Stimulated activated CD4-positive, alpha-beta T cell treated with anti-CD3 and anti-CD28 coated beads, Interleukin-4, amount 100 ng/mL, for 48 hours (primary cell): ENCODE measurements at regions not wholly inside any gene's neighbourhood (a gene's known extent, or its start where the extent isn't known, plus 50 kb on each side); places are given as distances from the start of the nearest gene placed in this dataset.

ENCODE experiments used
- DNase-seq, 2 donors: peaks; one replicate each; pipeline ENCODE4 v3.0.0-alpha.2; 2020; ENCODE audit warnings: low read depth in 2 of 2

GRCh38 chr13:97562962-97563361 lies 129.0 kb downstream of the RAP2A start:
- no peak for DNase-seq

DNA sequence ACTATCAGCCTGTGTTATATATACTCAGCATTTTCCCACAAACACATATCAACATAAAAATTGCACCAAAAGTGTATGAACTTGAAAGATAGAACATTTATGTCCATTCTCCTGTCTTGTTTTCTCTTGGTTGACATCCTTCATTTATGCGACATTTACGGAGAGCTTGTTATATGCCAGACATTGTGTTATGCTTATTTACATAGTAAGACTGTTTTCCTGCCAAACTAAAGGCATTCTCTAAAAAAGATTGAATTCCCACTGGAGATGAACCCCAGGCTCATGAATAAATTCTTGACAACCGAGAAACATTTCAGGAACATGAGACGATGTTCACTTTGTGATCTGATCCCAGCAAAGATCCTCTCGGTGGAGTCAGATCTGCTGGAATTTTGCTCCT lies 131.0 kb downstream of the RAP2A start:
- DNase-seq: no peak

GRCh38 chr13:97565906-97566305 lies 131.9 kb downstream of the RAP2A start:
- DNase-seq: no peak

GRCh38 chr13:97566907-97567306 lies 132.9 kb downstream of the RAP2A start:
- no peak for DNase-seq

DNA sequence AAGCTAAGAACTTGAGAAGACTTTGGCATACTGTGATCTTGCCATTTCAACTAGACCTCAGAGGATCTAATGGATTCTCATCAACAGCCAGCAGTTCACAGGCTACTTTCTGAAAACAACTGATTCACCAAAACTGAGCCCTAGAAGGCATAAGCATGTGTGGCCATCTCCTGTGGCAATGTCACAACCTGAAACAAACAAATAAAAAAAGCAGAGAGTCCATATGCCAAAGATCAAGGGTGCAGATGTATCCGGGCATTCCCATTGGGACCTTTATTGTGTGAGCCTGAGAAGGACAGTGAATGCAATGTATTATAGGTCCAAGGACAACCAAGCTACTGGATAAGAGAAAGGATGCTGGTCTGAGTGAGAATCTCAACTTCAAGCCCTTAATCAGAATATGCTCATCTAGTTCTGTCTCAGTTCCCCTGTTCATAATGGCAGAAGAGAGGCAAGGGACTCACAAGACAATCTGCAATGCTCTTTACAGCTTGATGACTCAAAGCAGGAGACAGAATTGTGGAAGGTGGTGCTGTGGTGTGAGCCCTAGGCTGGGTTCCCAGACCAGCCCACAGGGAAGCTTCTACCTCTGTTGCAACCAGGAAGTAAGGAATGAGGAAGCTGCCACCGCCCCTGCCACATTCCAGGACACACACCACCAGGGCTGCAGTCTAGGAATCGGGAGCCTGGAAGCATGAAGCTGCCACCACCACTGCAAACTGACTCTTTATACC lies 133.7 kb downstream of the RAP2A start:
- DNase-seq: no peak

GRCh38 chr13:97568850-97569249 lies 134.9 kb downstream of the RAP2A start:
- no peak for DNase-seq

- DNase-seq: no peak
Observed at GRCh38 chr13:97569841-97570240, 135.9 kb downstream of the RAP2A start.

- DNase-seq: no peak
Observed at GRCh38 chr13:97570442-97570841, 136.5 kb downstream of the RAP2A start.

GRCh38 chr13:97573011-97573410 lies 139.0 kb downstream of the RAP2A start:
- no peak for DNase-seq

- peak in 1 of 2 donors; percentile 1 for DNase-seq
Observed at GRCh38 chr13:97574926-97575325, 141.0 kb downstream of the RAP2A start.

- no peak for DNase-seq
Observed at GRCh38 chr13:97577026-97577425, 143.1 kb downstream of the RAP2A start.

GRCh38 chr13:97582170-97582569 lies 148.2 kb downstream of the RAP2A start:
- DNase-seq: no peak

DNA sequence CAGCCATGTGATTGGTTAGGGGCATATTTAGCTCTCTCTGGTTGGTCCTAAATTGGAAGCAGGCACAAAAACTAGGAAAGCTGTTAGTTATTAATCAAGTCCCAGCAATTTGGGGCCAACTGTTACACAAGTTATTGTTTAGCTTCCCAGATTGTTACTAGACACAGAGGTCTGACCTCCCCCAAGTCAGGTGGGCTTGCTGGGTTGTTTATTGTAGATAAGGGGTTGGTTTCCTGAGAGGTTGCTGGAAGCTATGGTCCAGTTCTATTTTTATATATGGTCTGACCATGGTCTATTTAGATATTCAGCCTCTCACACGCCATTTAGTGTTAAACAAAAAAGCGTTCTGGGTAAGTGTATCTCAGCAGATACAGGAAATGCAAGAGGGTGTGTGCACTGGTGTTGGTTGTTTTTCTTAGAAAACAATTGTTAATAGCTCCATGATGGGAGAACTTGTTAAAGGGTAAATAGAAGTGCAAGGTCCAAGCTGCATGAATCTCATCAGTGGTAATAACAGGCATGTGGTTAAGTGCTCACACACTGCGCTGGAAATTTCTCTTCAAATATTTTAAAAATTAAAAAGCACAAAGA lies 150.0 kb downstream of the RAP2A start:
- no peak for DNase-seq

DNA sequence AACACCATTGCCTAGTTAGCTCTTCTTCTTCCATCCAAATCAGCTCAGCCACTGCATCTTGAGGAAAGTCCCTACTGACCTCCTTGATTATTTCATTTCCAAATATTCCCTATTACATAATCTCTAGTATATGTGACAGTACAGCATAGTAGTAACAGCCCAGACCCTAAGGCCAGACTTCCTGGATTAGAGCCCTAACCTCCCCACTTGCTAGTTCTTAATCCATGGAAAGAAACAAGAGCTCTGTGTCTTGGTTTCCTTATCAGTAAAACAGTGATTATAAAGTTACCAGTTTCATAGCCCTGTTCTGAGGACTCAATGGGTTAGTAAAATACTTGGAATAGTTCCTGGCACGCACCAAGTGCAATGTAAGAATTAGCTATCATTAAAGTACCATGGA lies 153.0 kb downstream of the RAP2A start:
- DNase-seq: no peak

- DNase-seq: no peak
Observed at GRCh38 chr13:97588993-97589392, 155.0 kb downstream of the RAP2A start.

DNA sequence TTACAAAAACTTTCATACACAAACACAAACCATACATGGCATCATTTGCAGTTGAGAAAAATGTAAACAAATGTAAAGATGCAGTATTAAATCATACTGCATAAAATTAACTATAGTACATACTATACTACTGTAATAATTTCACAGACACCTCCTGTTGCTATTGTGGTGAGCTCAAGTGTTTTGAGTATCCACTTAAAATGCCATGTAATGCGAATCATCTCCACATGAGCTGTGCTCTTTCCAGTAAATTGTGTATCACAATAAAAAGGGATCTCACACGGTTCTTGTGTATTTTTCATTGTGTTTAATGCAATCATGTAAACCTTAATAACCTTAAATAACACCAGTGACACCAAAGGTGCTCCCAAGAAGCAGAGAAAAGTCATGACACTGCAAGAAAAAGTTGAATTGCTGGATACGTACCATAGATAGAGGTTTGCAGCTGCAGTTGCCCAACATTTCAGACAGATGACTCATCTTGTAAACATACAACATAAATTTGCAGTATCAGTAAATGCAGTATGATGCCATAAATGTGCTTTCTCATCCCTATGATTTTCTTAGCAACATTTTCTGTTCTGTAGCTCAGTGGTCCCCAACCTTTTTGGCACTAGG lies 166.6 kb downstream of the RAP2A start:
- DNase-seq: no peak

DNA sequence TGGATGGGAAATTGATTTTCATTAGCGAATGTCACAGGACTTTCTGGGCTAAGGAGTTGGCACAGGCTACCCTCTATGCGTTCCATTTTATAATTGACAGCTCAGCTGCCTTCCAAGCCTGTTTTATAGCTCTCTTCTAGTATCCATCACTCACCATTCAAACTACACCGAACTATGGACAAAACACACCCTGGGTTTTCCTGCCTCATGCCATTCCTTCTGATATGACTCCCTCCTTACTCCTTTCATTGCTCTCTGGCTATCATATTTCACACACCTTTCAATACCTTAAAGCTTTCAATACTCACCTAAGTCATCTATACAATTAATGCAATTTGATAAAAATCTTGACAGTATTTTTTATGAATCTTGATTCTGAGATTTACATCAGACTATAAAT lies 181.3 kb downstream of the RAP2A start:
- DNase-seq: no peak

- no peak for DNase-seq
Observed at GRCh38 chr13:97616385-97616784, 182.4 kb downstream of the RAP2A start.

GRCh38 chr13:97621025-97621424 lies 187.1 kb downstream of the RAP2A start:
- DNase-seq: no peak

GRCh38 chr13:97621631-97622030 lies 187.7 kb downstream of the RAP2A start:
- no peak for DNase-seq

GRCh38 chr13:97627566-97627965 lies 193.6 kb downstream of the RAP2A start:
- DNase-seq: no peak

GRCh38 chr13:97629601-97630272 lies 195.8 kb downstream of the RAP2A start:
- DNase-seq: no peak

- DNase-seq: no peak
Observed at GRCh38 chr13:97630725-97631124, 196.8 kb downstream of the RAP2A start.
